22Rv1 (cell line): ENCODE measurements at regions not wholly inside any gene's neighbourhood (a gene's known extent, or its start where the extent isn't known, plus 50 kb on each side); places are given as distances from the start of the nearest gene placed in this dataset.

ENCODE experiments used
- H3K27ac ChIP-seq: fragments of 450-650 bp; 2 replicates; pipeline ENCODE4 v1.5.1; 2017
- CTCF ChIP-seq: fragments of 450-650 bp; IDR thresholded peaks from 2 replicates; pipeline ENCODE4 v1.5.1; 2017; ENCODE audit warnings: mild to moderate bottlenecking
- ZFX ChIP-seq: fragments of 450-650 bp; IDR thresholded peaks from 2 replicates; pipeline ENCODE4 v1.6.1; 2017; ENCODE audit warnings: antibody characterized with exemption, borderline replicate concordance

GRCh38 chr3:46146548-46146947 is 61.6 kb downstream of the CCR1 start:
- TF ChIP-seq ZFX: no peak
- TF ChIP-seq CTCF: no peak
- no peak overlapping the region for H3K27ac ChIP-seq

- H3K27ac ChIP-seq: no peak overlapping the region
- no peak for TF ChIP-seq ZFX
- TF ChIP-seq CTCF: no peak
Observed at GRCh38 chr3:46146021-46146420, 62.1 kb downstream of the CCR1 start.

- H3K27ac ChIP-seq: no peak overlapping the region
- TF ChIP-seq ZFX (no peak), CTCF (no peak)
Observed at GRCh38 chr3:46145147-46145546, 63.0 kb downstream of the CCR1 start.

- H3K27ac ChIP-seq: no peak overlapping the region
- TF ChIP-seq CTCF: no peak
- no peak for TF ChIP-seq ZFX
Observed at GRCh38 chr3:46143951-46144473, 64.1 kb downstream of the CCR1 start.

- no peak for TF ChIP-seq CTCF
- no peak for TF ChIP-seq ZFX
- no peak overlapping the region for H3K27ac ChIP-seq
Observed at GRCh38 chr3:46141813-46142212, 66.3 kb downstream of the CCR1 start.

GRCh38 chr3:46138581-46138980 is 69.5 kb downstream of the CCR1 start:
- TF ChIP-seq ZFX (no peak), CTCF (no peak)
- H3K27ac ChIP-seq: no peak overlapping the region

GRCh38 chr3:46135475-46135874 is 72.6 kb downstream of the CCR1 start:
- TF ChIP-seq ZFX (no peak), CTCF (no peak)
- H3K27ac ChIP-seq: no peak overlapping the region
